Mesothelial cell of epicardium (in vitro differentiated cells): ENCODE measurements at regions not wholly inside any gene's neighbourhood (a gene's known extent, or its start where the extent isn't known, plus 50 kb on each side); places are given as distances from the start of the nearest gene placed in this dataset.

Source experiments
- DNase-seq, 2 experiments: peaks; one replicate each; pipeline ENCODE4 v3.0.0; 2021; ENCODE audit warnings: low spot score in 2 of 2; ENCODE audit not compliant: unreplicated experiment in 2 of 2
- H3K27ac Mint-ChIP-seq: 2 replicates; pipeline ENCODE4 v1.8.0; 2021; ENCODE audit warnings: mixed read lengths
- H3K27me3 Mint-ChIP-seq: 2 replicates; pipeline ENCODE4 v1.8.0; 2021; ENCODE audit warnings: low read depth, mixed read lengths
- H3K36me3 Mint-ChIP-seq: 2 replicates; pipeline ENCODE4 v1.8.0; 2021; ENCODE audit warnings: mixed read lengths
- H3K4me1 Mint-ChIP-seq: 2 replicates; pipeline ENCODE4 v1.8.0; 2021; ENCODE audit warnings: mixed read lengths
- H3K4me3 Mint-ChIP-seq: 2 replicates; pipeline ENCODE4 v1.8.0; 2021; ENCODE audit warnings: mild to moderate bottlenecking, moderate library complexity, mixed read lengths
- H3K9me3 Mint-ChIP-seq: 2 replicates; pipeline ENCODE4 v1.8.0; 2021; ENCODE audit warnings: mixed read lengths
- TF ChIP-seq, protein P1 (sequence below): fragments of 200-600 bp; sonication (generic); IDR thresholded peaks from one replicate; pipeline ENCODE4 v1.5.0; 2021; ENCODE audit warnings: antibody characterized with exemption; ENCODE audit not compliant: unreplicated experiment

DNA sequence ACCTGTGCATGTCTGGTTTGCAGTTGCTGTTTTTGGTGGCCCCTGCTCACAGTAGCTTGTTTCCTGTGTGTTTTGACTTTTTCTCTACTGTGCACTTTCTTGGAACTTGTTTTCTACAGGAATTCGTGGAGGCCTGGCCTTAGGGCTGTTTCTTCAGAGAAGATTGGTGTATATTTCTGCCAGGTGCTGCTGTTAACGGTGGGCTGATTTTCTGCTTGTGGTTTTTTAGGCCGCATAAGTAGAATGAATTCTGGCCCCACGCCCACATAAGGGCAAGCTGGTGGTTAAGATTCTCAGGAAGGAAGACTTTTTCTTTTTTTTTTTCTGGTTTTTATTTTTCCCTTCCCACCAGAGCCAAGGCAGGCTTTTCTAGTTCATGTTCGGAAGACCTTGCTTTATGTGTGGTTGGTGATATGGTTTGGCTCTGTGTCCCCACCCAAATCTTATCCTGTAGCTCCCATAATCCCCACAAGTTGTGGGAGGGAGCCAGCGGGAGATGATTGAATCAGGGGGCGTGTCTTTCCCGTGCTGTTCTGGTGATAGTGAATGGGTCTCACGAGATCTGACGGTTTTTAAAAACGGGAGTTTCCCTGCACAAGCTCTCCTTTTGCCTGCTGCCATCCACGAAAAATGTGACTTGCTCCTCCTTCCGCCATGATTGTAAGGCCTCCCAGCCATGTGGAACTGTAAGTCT, 71.5 kb upstream of the DISP3 start:
- no peak overlapping the region for H3K27ac Mint-ChIP-seq
- TF ChIP-seq, protein P1, sequence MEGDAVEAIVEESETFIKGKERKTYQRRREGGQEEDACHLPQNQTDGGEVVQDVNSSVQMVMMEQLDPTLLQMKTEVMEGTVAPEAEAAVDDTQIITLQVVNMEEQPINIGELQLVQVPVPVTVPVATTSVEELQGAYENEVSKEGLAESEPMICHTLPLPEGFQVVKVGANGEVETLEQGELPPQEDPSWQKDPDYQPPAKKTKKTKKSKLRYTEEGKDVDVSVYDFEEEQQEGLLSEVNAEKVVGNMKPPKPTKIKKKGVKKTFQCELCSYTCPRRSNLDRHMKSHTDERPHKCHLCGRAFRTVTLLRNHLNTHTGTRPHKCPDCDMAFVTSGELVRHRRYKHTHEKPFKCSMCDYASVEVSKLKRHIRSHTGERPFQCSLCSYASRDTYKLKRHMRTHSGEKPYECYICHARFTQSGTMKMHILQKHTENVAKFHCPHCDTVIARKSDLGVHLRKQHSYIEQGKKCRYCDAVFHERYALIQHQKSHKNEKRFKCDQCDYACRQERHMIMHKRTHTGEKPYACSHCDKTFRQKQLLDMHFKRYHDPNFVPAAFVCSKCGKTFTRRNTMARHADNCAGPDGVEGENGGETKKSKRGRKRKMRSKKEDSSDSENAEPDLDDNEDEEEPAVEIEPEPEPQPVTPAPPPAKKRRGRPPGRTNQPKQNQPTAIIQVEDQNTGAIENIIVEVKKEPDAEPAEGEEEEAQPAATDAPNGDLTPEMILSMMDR: no peak
- H3K27me3 Mint-ChIP-seq: peaks cover 41% of the 10 kb centered on the region

DNA sequence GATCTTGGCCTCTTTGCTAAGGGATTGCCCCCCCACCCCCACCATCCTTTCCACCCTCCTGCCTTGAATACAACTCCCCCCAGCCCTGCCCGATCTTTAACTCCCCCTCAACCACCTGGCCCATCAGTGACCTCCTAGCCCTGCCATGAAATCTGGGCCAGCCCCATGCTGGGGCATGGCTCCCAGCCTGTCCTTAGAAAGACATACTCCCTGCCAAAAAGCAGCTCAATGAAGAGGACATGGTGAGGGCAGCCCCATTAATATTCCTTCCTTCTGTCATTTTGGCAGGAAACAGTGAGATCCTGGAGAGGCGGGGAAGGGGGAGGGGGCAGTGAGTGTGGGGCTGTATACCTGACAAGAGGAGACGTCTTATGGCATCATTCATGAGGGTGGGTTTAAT, 66.8 kb upstream of the DISP3 start:
- Mint-ChIP-seq H3K36me3 (no peaks in the 10 kb centered on the region), H3K27me3 (peaks cover 28% of the 10 kb centered on the region), H3K9me3 (peaks cover 7% of the 10 kb centered on the region), H3K4me3 (no peak overlapping the region), H3K4me1 (peaks cover 9% of the 10 kb centered on the region), H3K27ac (no peak overlapping the region)
- TF ChIP-seq, protein P1: no peak
- DNase-seq: no peak

More for the DNA sequence above, 71.5 kb upstream of the DISP3 start:
- no peak for DNase-seq
- H3K4me1 Mint-ChIP-seq: no peaks in the 10 kb centered on the region
- no peak overlapping the region for H3K4me3 Mint-ChIP-seq
- no peaks in the 10 kb centered on the region for H3K36me3 Mint-ChIP-seq
- H3K9me3 Mint-ChIP-seq: peaks cover 11% of the 10 kb centered on the region

DNA sequence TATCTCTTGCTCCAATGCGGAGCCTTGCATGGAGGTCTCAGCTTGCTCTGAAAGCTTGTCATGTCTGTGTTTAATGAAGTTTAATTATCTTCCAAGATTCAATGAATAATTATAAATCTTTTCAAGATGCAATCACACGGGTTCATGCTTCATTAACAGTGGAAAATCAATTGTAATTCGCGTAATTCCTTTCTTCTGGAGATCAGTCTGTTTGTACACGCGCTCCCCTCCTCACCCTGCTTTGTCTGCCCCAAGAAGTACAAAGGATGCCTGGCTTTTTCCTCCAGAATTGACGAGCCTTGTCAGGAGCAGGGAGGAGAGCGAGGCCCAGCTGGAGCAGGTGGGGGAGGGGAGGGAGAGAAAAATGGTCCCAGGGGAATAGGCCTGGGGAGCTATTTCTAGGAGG, 65.0 kb upstream of the DISP3 start:
- DNase-seq: no peak
- Mint-ChIP-seq H3K27ac (peak overlapping the region; percentile 16), H3K36me3 (no peaks in the 10 kb centered on the region), H3K4me3 (no peak overlapping the region), H3K9me3 (no peaks in the 10 kb centered on the region), H3K4me1 (peaks cover 9% of the 10 kb centered on the region), H3K27me3 (peaks cover 24% of the 10 kb centered on the region)
- TF ChIP-seq, protein P1: no peak

DNA sequence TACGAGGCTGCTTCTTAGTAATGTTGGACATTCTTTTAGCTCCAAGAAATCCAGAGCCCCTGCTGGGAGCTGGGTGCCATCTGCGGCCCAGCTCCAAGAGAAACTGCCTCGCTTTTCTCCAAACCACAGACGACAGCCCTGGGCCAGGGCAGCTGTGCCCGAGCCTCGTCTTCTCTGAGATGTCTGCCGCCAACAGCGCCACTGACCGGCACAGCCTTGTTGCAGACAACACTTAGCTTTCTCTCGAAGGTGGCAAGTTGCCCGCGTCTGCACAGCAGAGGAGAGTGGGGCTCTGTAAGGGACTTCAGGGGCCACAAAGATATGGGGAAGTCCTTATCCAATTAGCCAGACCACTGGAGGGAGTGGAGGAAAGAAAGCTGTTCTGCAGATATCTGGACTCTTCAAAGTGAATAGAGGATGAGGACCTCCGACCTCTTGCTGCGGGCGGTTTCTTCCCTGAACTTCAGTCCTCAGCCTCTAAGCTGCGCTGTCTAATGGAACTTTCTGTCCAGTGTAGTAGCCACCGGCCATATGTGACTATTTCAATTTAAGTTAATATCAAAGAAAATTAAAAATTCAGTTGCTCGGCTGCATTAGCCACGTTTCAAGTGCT, 63.9 kb upstream of the DISP3 start:
- Mint-ChIP-seq H3K36me3 (no peaks in the 10 kb centered on the region), H3K9me3 (no peaks in the 10 kb centered on the region), H3K4me3 (no peak overlapping the region), H3K27me3 (peaks cover 29% of the 10 kb centered on the region), H3K4me1 (peaks cover 9% of the 10 kb centered on the region), H3K27ac (no peak overlapping the region)
- no peak for DNase-seq
- TF ChIP-seq, protein P1: no peak

DNA sequence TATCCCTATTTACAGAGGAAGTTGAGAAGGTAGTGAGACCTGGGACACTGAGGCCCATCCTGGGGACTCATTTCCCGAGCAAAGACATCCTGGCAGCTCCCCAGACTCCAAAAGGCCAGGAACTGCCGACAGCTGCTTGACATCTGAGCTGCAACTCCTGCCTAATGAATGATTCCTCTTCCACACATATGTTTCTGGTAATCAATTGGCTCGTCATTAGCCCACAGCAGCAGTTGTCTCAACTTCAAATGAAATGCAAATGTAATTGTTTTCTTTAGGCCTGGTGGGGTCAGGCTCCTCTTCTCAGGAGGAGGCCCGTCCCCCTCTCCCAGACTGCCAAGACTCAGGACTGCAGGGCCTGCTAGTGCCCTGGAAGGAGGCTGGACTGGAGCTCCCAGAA, 61.8 kb upstream of the DISP3 start:
- Mint-ChIP-seq H3K9me3 (no peaks in the 10 kb centered on the region), H3K4me1 (peaks cover 9% of the 10 kb centered on the region), H3K4me3 (no peak overlapping the region), H3K36me3 (no peaks in the 10 kb centered on the region), H3K27ac (no peak overlapping the region), H3K27me3 (peaks cover 34% of the 10 kb centered on the region)
- TF ChIP-seq, protein P1: no peak
- no peak for DNase-seq
